Activated naive CD8-positive, alpha-beta T cell treated with anti-CD3 and anti-CD28 coated beads, Interleukin-2, amount 50 U/mL, for 16 hours (primary cell): ENCODE measurements at regions not wholly inside any gene's neighbourhood (a gene's known extent, or its start where the extent isn't known, plus 50 kb on each side); places are given as distances from the start of the nearest gene placed in this dataset.
"Not testable (repeated sequence)": the region's sequence is repeated elsewhere in the genome, so short reads cannot be mapped to it uniquely, and the experiment has no call there.

ENCODE experiments used
- DNase-seq: peaks from one replicate; pipeline ENCODE4 v3.0.0-alpha.2; 2020; ENCODE audit warnings: low read depth, low spot score

DNA sequence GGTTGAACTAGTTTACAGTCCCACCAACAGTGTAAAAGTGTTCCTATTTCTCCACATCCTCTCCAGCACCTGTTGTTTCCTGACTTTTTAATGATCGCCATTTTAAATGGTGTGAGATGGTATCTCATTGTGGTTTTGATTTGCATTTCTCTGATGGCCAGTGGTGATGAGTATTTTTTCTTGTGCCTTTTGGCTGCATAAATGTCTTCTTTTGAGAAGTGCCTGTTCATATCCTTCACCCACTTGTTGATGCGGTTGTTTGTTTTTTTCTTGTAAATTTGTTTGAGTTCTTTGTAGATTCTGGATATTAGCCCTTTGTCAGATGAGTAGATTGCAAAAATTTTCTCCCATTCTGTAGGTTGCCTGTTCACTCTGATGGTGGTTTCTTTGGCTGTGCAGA, 462.0 kb upstream of the ZMIZ1 start:
- not testable (repeated sequence) for DNase-seq

DNA sequence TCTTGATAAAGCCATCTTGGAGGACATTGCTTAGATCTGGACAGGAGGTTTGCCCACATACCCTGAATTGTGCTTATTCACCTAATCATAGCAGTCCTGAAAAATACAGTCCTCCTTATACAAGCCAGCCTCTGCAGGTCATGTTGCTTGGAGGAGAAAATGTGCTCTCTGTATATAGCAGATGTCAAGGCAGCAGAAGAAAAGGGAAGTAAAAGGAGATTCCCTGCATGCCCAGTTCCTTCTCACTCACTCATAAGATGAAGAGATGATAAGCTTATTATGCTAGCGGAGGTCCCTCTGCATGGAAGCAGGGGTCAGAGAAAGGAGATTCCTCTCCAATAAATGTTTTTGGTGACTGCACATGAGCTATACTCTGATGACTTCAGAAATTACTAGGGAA, 458.8 kb upstream of the ZMIZ1 start:
- no peak for DNase-seq

DNA sequence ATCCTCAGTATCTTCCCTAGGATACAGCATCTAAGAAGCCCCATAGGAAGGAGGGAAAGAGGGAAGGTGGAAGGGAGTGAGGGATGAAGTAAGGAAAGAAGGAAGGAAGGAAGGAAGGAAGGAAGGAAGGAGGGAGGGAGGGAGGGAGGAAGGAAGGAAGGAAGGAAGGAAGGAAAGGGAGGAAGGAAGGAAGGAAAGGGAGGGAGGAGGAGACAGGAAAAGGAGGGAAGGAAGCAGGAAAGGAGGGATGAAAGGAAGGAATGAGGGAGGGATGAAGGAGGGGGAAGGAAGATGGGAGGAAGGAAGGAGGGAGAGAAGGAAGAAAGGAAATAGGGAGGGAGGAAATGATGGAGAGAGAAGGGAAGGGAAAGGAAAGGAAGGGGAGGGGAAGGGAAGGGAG, 455.6 kb upstream of the ZMIZ1 start:
- no peak for DNase-seq

DNA sequence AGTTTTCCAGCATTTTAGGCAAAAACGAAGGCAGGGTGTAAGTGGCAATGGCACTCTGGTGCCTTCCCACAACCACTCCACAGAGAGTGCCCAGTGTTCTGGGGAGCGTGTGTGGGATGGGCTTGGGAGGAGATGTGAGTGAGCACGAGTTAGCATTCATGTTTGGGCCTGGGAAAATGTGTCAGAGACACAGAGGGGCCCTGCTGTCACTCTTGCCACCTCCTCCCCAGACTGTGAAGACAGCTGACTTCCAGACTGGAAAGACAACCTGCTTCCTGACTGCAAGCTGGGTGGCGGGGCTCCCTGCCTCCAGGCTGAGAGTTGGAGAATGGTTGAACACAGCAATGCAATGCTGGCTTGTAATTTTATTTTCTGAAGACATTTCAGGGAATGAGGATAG, 454.5 kb upstream of the ZMIZ1 start:
- no peak for DNase-seq

DNA sequence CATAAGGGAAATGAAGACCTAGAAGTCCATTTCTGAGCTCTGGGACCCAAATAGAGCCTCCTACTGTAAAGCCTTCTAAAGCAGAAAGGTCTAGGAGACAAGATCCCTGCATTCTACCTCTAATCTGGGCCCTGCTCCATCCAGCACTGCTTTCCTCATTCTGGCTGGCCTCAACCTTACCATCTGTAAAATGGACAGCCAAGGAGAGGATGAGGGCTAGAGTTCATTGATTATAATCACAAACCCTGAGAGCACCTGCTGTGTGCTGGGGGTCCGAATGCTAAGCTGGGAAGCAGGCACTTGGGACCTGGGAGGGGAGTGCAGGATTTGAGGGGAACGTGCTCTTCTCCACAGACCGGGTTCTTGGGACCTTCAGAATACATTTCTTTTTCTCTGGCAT, 454.0 kb upstream of the ZMIZ1 start:
- no peak for DNase-seq

DNA sequence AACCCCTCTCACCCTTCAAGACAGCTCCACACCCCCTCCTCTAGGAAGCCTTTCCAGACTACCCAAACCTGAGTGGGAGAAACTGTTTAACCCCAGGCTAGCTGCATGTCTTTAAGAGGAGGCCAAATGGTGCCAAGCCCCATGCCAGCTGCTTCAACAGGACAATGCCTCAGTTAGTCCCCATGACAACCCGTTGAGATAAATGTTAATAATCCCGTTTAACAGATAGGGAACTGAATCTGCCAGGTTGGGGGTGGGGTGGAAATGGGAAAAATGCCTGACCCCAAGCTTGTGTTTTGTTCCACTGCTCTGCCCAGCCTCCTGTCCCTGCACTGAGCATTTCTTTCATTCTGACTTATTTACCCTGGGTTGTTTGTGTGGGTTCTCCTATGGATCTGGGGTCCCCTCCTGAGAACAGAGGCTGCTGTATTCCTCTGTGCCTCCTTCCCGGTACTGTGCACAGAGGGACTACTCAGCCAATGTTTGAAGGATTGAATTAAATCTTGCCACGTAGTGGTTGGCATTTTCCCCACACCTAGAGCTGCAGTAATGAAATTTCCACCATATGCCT, 452.6 kb upstream of the ZMIZ1 start:
- no peak for DNase-seq

DNA sequence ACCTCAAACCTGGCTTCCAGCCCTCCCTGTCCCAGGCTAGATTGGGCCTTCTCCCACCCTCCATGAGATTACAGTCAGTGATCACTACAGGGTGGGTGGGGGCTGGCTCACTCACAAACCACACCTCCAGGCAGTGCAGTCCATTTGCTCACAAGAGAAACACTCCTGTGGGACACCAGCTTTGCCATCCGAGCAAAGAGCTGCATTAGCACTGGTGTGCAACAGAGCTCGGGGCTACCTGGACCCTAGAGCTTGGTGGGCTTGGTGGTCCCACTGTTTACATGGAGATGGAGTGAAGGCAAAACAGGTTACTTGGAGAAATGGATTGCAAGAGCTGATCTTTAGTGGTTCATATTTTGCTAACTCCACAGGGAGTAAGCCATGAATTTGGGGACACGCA, 451.7 kb upstream of the ZMIZ1 start:
- no peak for DNase-seq

DNA sequence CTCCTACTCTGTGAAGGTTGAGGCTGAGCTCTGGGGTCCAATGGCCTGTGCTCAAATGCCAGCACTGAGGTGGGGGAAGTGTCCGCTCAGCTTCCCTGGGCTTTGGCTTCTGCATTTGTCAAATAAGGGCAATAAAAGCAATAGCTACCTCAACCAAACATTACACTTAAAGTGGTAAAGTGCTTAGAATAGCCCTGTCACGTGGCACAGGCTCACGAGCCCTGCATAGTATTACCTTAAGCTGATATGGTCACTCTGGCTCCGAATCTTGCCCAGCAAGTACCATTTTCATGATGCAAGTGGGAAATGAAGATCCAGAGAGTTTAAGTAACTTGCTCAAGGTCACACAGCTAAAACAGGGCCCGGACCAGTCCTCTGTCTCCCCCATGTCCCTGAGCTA, 451.1 kb upstream of the ZMIZ1 start:
- DNase-seq = no peak

DNA sequence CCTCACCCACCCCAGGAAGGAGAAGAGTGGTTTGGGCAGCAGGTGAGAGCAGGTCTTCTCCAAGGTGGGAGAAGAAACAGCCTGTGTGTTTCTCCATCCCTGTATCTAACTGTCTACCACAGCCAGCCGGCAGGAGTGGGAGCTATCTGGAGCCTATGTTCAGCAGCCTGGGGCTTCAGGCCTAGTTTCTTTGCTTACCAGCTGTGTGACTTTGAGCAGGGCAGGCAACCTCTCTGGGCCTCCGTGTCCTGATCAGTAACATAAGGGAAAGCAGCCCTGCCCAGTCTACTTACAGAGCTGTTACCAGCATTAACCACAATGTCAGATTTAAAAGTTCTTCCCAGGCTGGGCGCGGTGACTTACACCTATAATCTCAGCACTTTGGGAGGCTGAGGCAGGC, 450.7 kb upstream of the ZMIZ1 start:
- DNase-seq = no peak

DNA sequence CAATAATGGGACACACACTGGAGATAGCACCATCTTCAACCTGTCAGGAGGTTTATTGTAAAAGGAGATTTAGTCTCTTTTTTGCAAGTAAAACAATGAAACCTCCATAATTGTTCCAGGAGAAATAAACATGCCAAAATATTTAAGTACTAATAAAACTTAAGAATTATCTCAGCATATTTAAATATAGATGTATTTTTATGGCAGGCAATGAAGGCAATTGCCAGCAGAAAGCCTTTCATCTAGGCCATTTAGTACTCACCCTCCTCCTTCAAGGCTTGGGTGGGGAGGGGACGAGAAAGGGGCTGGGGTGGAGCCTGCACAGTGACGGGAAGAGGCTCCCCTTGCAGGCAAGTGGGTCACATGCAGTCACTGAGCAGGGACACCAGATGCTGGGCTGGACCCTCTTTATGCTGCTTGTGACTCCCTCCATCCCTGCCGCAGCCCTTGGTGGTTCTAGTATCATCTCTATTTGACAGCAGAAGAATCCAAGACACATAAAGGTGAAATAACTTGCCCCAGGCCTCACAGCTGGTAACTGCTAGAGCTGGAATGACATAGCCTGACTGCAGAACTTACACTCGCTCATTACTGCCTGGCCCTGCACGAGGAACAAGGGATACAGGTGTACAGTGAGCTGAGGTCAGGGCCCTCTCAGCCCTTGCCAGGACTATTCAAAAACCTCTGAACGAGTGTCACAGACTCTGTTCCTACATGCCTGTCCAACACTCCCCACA, 449.5 kb upstream of the ZMIZ1 start:
- DNase-seq = no peak

DNA sequence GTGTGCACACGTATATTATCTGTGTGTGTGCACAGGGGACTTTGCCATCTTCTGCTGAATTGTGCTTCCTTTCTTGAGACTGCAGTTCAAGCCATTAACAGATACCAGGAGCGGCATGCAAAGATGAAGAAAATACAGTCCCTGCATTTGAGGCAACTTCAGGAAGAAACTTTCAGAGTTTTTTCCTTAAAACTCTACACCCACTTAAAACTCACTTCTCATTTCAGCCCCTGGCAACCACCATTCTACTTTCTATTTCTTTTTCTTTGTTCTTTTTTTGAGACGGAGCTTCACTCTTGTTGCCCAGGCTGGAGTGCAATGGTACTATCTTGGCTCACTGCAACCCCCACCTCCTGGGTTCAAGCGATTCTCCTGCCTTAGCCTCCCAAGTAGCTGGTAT, 448.9 kb upstream of the ZMIZ1 start:
- no peak for DNase-seq

DNA sequence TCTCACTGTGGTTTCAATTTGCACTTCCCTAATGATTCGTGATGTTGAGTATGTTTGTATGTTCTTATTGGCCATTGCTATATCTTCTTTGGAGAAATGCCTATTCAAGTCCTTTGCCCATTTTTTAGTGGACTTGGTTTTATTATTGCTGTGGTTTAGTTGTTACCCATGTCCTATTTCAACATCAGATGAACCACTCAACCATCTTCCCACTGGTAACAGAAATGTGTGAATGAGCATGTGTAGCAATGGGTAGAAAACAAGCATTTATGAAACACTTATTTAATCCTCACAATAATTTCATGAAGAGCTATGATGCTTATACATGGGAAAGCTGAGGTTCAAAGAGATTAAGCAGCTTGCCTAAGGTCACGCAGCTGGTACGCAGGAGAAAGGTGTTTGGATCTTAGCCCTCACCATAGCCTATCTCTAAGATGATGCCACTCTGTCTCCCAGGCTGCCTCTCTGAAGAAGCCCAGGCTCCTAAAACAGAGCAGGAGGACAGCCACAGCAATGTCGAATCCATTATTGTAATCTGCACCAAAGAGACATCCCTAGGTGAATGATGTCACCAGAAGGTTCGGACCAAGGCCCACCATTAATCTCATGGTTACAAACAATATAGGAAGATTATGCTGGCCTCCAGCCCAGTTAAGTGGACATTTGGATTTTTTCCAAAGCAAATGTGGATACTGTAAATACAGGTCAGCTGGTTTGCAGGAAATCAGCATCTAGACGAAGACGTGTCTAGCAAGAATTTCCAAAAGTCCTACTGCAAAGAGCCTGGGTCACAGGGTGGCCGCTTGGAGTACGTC, 447.6 kb upstream of the ZMIZ1 start:
- DNase-seq = no peak

DNA sequence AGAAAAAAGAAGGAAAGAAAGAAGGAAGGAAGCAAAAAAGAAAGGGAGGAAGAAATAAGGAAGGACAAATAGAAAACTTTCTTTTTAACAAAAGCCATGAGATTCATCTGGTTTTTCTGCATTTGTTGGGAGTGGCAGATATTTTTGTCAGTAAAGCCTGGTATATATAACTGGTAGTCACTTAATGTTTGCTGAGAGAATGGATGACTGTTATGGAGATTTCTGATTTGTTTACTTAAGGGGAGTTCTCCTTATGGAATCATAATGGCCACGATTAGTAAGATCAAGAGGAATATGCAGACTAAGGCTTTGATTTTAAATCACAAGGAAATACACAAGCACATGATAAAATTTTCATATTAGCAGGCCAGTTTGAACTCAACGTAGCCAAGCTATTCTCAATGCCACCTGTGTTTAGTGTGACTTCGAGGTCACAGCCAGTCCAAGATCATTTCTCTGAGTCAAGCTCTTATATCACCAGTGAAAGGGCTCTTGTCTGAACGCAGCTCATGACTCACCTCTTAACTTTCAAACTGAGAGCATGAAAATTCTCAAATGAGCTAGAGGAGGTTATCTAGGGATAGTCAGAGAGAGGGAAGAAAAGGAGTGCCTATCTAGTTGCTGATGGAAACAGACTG, 445.1 kb upstream of the ZMIZ1 start:
- no peak for DNase-seq

DNA sequence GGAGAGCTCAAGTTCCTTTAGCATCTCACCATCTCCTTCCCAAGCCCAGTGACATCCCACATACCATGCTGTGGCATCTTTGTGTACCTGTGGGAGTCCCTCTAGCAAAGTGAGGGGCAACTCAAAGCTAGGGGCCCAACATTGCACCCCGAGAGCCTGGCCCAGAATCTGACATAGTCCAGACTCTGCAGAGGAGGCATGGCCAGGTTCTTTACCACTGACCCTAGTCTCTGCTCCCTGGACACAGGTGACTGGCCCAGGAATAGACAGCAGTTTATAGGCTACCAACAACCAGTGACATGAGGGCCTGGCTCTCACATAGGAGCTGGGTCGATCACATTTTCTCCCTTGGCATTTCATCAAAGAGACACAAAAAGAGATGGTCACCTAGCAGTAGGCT, 444.0 kb upstream of the ZMIZ1 start:
- DNase-seq = no peak

DNA sequence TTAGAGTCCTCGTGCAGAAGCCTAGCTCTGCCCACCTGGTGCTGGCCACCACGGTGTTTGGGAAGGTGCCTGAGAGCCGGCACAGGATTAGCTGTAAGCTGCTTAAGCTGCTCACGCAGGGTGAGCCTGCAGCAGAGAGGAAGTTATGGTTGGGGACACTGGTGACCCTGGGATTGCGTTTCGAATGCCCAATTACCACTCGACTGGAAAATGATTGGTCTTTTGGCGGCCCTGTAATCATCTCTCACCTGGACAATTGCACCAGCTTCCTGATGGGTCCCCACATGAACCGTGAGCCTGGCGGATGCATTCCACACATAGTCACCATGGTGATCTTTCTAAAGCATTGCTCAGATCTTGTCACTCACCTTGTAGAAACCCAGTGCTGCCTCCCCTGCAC, 442.3 kb upstream of the ZMIZ1 start:
- DNase-seq = no peak

DNA sequence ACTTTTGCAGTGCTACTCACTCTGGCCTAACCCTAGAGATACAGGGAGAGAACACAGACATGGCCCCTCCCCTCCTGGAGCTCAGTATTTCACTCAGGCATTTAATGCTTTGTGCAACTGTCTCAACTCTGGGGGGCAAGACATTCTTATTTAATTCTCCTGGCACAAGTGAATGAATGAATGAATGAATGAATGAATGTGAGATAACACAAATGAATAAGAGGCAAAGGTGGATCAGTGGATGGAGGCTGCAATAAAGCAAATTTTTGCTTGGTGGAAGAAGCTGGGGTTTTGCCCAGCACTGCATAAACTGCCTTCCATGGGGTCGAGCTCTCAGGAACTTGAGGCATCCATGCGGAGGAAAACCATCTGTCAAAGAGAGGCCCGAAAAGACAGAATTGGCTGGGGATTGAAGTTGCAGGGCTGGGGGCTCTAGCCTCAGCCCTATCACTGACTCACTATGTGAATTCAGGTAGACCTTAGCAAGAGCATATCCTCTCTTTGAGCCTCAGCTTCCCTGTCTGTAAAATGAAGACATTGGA, 441.4 kb upstream of the ZMIZ1 start:
- DNase-seq = no peak

DNA sequence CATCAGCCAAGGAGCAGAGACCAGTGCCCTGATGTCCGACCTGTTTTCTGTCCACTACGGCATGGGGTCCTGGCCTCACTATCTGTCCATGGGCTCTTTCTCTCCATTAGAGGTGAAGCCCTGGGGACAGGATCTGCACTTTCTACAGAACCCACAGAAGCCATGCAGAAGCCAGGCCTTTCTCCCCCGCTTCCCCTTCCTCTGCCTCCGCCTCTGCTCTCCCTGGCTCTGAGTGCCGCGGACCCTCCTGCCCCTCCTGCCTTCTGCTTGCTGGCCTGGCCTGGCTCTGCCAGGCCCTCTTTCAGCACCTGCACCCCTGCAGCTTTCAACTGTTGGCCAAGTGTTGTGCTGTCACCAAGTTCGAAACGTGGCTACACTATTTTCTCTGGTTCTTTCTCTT, 439.8 kb upstream of the ZMIZ1 start:
- no peak for DNase-seq

DNA sequence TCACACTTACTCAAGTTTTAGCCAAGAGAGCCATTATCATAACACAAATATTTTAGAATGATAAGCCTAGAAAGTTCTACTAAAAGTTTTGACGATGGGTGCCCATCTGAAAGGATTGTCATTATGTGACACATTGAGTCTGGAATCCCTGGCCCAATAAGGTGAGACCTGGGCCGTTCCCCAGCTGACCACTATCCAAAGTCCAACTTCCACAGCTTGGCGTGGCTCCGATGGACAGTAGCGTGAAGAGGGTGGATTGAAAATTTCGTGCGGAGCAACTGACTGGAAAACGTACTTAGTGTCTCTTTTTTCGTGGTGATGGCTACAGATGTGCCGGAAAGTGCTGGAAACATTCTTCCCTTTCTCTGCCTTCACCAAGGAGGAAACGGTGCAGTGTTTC, 439.0 kb upstream of the ZMIZ1 start:
- DNase-seq = no peak

DNA sequence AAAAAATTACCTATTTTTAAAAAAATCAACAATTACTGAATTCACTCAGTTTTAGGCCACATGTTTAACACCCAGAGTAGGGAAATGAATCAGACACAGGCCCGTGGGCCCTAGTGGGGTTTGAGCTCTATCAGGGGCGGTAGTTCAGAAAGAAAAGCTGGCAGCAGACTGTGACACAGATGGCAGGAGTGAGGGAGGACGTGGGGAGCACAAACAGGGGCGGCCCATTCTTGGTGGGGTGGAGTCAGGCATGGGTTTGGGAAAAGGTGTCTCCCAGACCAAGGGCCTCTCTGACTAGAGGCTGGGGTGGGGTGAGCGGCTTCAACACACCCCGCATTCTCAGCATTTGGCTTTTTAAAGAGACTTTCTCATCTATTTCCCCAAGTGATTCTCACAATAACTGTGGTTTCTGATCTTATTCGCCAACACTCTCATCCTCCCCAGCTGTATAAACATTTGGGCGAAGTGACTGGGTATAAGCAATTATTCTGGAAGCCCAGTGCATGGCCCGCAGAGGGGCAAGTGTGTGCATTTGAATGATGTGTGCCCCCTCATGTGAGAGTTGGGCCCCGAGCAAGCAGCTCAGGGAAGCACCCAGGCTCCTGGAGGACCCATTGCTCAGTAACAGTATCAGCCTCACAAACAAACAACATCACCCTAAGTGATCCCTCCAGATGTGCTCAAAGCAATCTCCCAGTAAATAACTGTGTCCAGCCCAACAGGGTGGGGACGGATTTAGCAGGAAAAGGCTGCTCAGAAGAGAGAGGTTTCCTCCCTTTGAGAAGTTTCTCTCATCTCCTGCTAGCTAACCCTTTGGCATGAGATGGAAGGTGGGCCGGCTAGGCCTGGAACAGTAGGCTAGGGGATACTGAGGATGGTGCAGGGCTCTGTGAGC, 437.6 kb upstream of the ZMIZ1 start:
- no peak for DNase-seq

DNA sequence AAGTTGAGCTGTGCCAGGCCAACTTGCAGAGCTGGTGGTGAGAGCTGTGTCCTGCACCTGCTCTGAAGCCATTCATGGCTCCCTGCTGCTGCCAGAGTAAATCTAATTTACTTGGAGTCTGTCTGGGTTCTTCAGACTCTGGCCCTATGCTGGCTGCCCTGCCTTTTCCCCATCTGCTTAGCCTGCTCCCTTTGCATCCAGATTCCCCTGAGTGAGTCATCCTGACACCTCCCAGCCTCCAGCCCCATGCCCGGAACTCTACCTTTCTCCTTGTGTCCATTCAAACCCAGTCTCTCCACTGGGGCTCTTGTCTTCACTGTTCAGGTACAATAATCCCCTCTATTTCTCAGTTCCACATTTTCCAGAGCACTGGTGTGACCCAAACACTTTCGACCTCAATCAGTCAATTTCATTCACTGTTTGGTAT, 434.4 kb upstream of the ZMIZ1 start:
- no peak for DNase-seq

DNA sequence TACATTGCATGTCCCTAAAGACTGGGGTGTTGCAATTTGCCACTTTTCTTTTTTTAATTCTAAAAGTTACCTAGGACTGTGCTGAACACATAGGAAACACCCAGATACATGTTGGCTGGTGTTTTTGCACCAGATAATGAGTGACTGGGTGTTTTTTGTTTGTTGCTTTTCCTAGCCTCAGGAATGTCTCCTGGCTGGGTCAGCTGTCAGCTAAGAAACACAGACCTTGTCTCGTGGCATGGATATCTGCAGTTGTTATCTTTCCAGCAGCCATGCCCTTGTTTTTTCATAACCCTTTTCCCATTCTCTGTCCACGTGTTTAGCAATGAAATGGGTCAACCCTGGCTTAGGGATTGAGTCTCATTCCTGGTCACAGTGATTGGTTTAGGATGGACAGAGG, 433.9 kb upstream of the ZMIZ1 start:
- no peak for DNase-seq
